ENCODE measurements at regions not wholly inside any gene's neighbourhood (a gene's known extent, or its start where the extent isn't known, plus 50 kb on each side); places are given as distances from the start of the nearest gene placed in this dataset.

DNA sequence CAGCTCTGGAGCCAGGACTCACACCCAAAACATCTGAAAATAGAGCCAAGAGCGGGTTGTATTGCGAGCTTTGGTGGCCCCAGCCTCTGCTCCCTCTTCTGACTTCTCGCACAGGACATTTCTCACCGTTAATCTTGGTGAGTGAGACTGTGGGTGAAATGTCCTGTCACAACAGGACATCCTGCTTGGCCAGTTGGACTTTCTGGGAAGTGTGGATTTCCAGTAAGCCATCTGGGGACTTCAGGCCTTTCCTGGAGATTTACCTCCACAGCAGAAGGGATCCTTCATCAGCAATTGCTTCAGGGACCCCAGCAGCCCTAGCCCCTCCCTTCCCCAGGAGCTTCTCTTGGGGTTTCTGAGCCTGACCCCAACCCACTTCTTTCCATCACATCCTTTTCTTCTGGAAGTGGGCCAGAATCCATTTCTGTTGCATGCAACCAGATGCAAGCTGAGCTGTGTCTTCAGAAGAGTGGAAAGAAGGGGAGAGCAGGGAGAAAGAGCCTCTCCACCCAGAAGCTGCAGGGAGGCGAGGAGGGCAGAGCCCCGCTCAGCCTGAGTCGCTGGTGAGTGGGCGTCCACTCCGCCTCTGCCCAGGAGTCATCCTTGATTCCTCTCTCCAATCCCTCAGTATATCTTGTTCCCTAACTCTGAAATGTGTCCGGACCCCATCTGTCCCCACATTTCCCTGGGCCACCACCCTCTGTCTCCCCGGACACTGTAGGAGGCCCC lies 50.3 kb upstream of the GADD45G start:
- no peak overlapping the region for H3K4me3 ChIP-seq (ENCODE audit: low read depth, low read length)
- DNase-seq (ENCODE audit: low read depth), result no peak
- TF ChIP-seq, protein P1, sequence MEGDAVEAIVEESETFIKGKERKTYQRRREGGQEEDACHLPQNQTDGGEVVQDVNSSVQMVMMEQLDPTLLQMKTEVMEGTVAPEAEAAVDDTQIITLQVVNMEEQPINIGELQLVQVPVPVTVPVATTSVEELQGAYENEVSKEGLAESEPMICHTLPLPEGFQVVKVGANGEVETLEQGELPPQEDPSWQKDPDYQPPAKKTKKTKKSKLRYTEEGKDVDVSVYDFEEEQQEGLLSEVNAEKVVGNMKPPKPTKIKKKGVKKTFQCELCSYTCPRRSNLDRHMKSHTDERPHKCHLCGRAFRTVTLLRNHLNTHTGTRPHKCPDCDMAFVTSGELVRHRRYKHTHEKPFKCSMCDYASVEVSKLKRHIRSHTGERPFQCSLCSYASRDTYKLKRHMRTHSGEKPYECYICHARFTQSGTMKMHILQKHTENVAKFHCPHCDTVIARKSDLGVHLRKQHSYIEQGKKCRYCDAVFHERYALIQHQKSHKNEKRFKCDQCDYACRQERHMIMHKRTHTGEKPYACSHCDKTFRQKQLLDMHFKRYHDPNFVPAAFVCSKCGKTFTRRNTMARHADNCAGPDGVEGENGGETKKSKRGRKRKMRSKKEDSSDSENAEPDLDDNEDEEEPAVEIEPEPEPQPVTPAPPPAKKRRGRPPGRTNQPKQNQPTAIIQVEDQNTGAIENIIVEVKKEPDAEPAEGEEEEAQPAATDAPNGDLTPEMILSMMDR (conservative IDR thresholded peaks at IDR 0.05; ENCODE audit: low read depth, low read length), result no peak

DNA sequence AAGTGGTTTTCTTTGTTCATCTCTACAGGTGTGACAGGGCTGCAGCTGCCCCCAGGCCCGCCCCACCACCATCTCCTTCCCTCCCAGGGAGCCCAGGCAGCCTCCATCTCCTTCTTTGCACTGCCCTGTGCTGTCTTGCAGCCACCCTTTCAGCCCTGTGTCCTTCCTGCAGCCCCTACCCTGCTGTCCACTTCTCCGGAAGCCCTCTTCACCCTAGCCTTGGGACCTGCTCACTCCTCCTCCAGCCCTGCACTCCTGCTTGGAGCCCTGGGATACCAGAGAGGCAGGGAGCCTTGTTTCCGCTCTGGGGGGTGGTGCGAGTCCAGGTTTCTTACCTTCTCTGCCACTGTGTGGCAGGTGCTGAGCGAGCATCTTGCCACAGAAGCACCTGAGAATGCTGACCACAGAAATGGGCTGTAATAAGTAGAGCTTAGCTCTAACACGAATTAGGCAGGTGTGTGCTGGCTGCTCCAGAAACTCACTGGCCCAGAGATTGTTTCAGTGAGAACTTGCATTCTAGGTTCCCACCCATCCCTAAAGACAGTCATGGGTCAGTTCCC lies 51.3 kb upstream of the GADD45G start:
- DNase-seq (ENCODE audit: low read depth), result no peak
- no peak overlapping the region for H3K4me3 ChIP-seq (ENCODE audit: low read depth, low read length)
- TF ChIP-seq, protein P1 (conservative IDR thresholded peaks at IDR 0.05; ENCODE audit: low read depth, low read length), result no peak

GRCh38 chr9:89550346-89550927 lies 52.5 kb upstream of the SEMA4D start:
- TF ChIP-seq, protein P1 (conservative IDR thresholded peaks at IDR 0.05; ENCODE audit: low read depth, low read length), result no peak
- no peak for DNase-seq (ENCODE audit: low read depth)
- H3K4me3 ChIP-seq (ENCODE audit: low read depth, low read length), result no peak overlapping the region

GRCh38 chr9:89549031-89549644 lies 51.2 kb upstream of the SEMA4D start:
- TF ChIP-seq, protein P1 (conservative IDR thresholded peaks at IDR 0.05; ENCODE audit: low read depth, low read length), result peak; percentile 99
- no peak overlapping the region for H3K4me3 ChIP-seq (ENCODE audit: low read depth, low read length)
- DNase-seq (ENCODE audit: low read depth), result peak; percentile 79

- TF ChIP-seq, protein P1 (conservative IDR thresholded peaks at IDR 0.05; ENCODE audit: low read depth, low read length), result no peak
- H3K4me3 ChIP-seq (ENCODE audit: low read depth, low read length), result no peak overlapping the region
- no peak for DNase-seq (ENCODE audit: low read depth)
Measured at GRCh38 chr9:89548071-89548638, 50.2 kb upstream of the SEMA4D start.

Measured in choroid plexus epithelial cell (primary cell).